Endothelial cell of umbilical vein (primary cell): ENCODE measurements at regions not wholly inside any gene's neighbourhood (a gene's known extent, or its start where the extent isn't known, plus 50 kb on each side); places are given as distances from the start of the nearest gene placed in this dataset.
"Not testable (repeated sequence)": the region's sequence is repeated elsewhere in the genome, so short reads cannot be mapped to it uniquely, and the experiment has no call there.

ENCODE experiments used
- CTCF ChIP-seq, 2 donors: IDR thresholded peaks; 1 replicate in 1 of 2; 2 replicates in 1 of 2; pipeline ENCODE4 v1.5.1; 2011; ENCODE audit warnings: low read length in 2 of 2, mild to moderate bottlenecking in 2 of 2, moderate library complexity in 2 of 2, control low read depth in 1 of 2, inconsistent platforms in 1 of 2, low read depth in 1 of 2; ENCODE audit not compliant: insufficient read depth in 1 of 2; ENCODE audit errors: extremely low read depth in 1 of 2
- EZH2 ChIP-seq: IDR thresholded peaks from 2 replicates; pipeline ENCODE4 v1.6.1; 2012; ENCODE audit warnings: borderline replicate concordance, low read depth, mild to moderate bottlenecking, moderate library complexity, low read length, inconsistent platforms; ENCODE audit not compliant: severe bottlenecking
- FOS ChIP-seq: IDR thresholded peaks from 2 replicates; pipeline ENCODE4 v1.6.1; 2011; ENCODE audit warnings: mild to moderate bottlenecking, low read length, moderate library complexity, borderline replicate concordance; ENCODE audit not compliant: insufficient read depth
- GATA2 ChIP-seq: IDR thresholded peaks from 2 replicates; pipeline ENCODE4 v1.7.0; 2011; ENCODE audit warnings: low read depth, mild to moderate bottlenecking, moderate library complexity, mixed read lengths, low read length; ENCODE audit not compliant: insufficient read length, insufficient read depth
- JUN ChIP-seq: IDR thresholded peaks from 2 replicates; pipeline ENCODE4 v1.6.1; 2011; ENCODE audit warnings: borderline replicate concordance, low read depth; ENCODE audit not compliant: insufficient read length, insufficient read depth
- MYC ChIP-seq: IDR thresholded peaks from one replicate; pipeline ENCODE4 v1.6.1; 2011; ENCODE audit warnings: mild to moderate bottlenecking, low read depth, low read length
- POLR2A ChIP-seq: IDR thresholded peaks from 2 replicates; pipeline ENCODE4 v1.6.1; 2012; ENCODE audit warnings: low read depth, mild to moderate bottlenecking, control low read depth, low read length
- POLR2AphosphoS5 ChIP-seq: IDR thresholded peaks from 2 replicates; pipeline ENCODE4 v1.6.1; 2012; ENCODE audit warnings: low read depth, mild to moderate bottlenecking, control low read depth, low read length, moderate library complexity; ENCODE audit not compliant: insufficient read depth

GRCh38 chr1:99444211-99444927 is 180.1 kb downstream of the PLPPR4 start:
- not testable (repeated sequence) for TF ChIP-seq POLR2A; CTCF (IDR thresholded peaks at IDR 0.05; ENCODE audit: extremely low read depth in 1 of 2, insufficient read depth in 1 of 2, low read depth in 1 of 2, low read length in 2 of 2); GATA2; JUN; EZH2; FOS; POLR2AphosphoS5; MYC
